NOMO-1 (cell line): ENCODE measurements at regions not wholly inside any gene's neighbourhood (a gene's known extent, or its start where the extent isn't known, plus 50 kb on each side); places are given as distances from the start of the nearest gene placed in this dataset.

Source experiments
- DNase-seq, 2 experiments: peaks; one replicate each; lab custom pipeline; 2025; ENCODE audit not compliant: unreplicated experiment in 2 of 2; lab: John Stamatoyannopoulos, UW

- DNase-seq: peak in 1 of 2 experiments; percentile 13
Observed at GRCh38 chr12:20212658-20213555, 155.4 kb upstream of the PDE3A start.

- no peak for DNase-seq
Observed at GRCh38 chr12:20213723-20214625, 154.4 kb upstream of the PDE3A start.

GRCh38 chr12:20220339-20220738 lies 148.0 kb upstream of the PDE3A start:
- peak in 1 of 2 experiments; percentile 3 for DNase-seq

- no peak for DNase-seq
Observed at GRCh38 chr12:20232931-20233675, 135.2 kb upstream of the PDE3A start.

- DNase-seq: no peak
Observed at GRCh38 chr12:20234474-20234873, 133.9 kb upstream of the PDE3A start.

- DNase-seq: no peak
Observed at GRCh38 chr12:20237091-20237490, 131.2 kb upstream of the PDE3A start.

GRCh38 chr12:20245491-20245890 lies 122.8 kb upstream of the PDE3A start:
- DNase-seq: no peak

GRCh38 chr12:20248646-20249045 lies 119.7 kb upstream of the PDE3A start:
- no peak for DNase-seq

GRCh38 chr12:20250761-20251160 lies 117.6 kb upstream of the PDE3A start:
- no peak for DNase-seq

- no peak for DNase-seq
Observed at GRCh38 chr12:20257311-20257710, 111.0 kb upstream of the PDE3A start.

- no peak for DNase-seq
Observed at GRCh38 chr12:20259786-20260185, 108.6 kb upstream of the PDE3A start.

GRCh38 chr12:20260851-20261250 lies 107.5 kb upstream of the PDE3A start:
- peak in 1 of 2 experiments; percentile 37 for DNase-seq

GRCh38 chr12:20262119-20262518 lies 106.2 kb upstream of the PDE3A start:
- DNase-seq: no peak

- DNase-seq: no peak
Observed at GRCh38 chr12:20264026-20264425, 104.3 kb upstream of the PDE3A start.

- no peak for DNase-seq
Observed at GRCh38 chr12:20264608-20265114, 103.7 kb upstream of the PDE3A start.

GRCh38 chr12:20268121-20268732 lies 100.1 kb upstream of the PDE3A start:
- peak in 1 of 2 experiments; percentile 34 for DNase-seq

GRCh38 chr12:20268771-20269170 lies 99.6 kb upstream of the PDE3A start:
- peak; percentile 27 to 34 for DNase-seq

GRCh38 chr12:20269337-20270067 lies 98.8 kb upstream of the PDE3A start:
- DNase-seq: no peak

GRCh38 chr12:20270557-20270956 lies 97.8 kb upstream of the PDE3A start:
- DNase-seq: no peak
